HG03575 (cell line): ENCODE measurements at regions not wholly inside any gene's neighbourhood (a gene's known extent, or its start where the extent isn't known, plus 50 kb on each side); places are given as distances from the start of the nearest gene placed in this dataset.

ENCODE experiments used
- ATAC-seq: cut with Tn5 transposase; IDR thresholded peaks from one replicate; pipeline ENCODE4 v1.9.1; 2021; ENCODE audit not compliant: unreplicated experiment, insufficient number of reproducible peaks, low FRiP score; ENCODE audit errors: extremely low read depth

DNA sequence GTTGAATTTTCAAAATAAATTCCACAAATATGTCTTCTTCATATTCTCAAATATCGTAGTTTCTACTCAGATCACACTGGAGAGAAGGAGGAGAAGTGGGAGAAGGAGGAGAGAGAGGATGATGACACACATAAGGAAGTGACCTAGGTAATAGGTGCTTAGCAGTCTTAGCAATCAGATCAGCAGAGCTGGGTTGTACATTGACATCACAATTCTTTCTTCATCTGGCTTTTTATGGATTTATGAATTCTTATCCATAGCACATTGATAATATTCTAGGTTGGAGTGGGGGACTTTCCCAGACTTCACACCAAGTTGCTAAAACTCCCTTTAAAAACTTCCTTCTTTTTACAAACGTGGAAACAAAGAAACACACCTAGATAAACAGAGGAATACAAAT lies 86.9 kb downstream of the FGF9 start:
- ATAC-seq, result no peak

DNA sequence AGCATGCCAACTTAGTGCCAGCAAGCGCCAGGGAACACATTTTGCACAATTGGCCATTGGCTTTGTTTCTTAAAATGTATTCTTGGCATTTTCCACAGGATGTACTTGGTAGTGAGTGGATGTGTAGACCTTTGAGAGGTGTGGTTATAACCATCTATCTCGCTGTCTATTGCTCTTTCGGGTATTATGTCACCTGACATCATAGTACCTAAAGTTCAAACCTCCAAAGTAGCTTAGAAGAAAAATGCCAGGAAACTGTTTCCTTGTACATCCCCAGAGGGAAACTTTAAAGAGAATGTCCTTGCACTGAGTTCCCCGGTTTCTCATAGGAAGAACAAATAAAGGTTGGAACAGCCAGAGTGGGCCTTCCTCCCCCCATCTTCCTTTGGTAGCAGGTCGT lies 87.6 kb downstream of the FGF9 start:
- ATAC-seq, result no peak

DNA sequence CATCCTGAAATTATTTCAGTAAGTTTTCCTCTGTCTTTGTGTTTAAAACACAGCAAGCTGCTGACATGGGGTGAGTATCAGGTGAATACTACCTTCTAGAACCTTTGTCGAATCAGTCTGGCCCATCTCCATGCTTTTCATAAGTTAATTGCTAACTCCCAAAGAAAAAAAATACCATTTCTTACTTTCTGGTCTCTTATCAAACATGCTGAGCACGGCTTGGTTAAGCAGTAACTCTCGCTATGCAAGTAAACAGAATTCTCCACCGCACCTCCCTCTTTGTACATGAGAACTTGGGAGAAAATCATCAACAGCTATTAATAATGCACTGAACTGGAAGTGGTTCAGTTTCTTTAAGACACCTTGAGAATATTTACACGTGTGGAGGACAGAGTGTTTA lies 88.6 kb downstream of the FGF9 start:
- no peak for ATAC-seq

DNA sequence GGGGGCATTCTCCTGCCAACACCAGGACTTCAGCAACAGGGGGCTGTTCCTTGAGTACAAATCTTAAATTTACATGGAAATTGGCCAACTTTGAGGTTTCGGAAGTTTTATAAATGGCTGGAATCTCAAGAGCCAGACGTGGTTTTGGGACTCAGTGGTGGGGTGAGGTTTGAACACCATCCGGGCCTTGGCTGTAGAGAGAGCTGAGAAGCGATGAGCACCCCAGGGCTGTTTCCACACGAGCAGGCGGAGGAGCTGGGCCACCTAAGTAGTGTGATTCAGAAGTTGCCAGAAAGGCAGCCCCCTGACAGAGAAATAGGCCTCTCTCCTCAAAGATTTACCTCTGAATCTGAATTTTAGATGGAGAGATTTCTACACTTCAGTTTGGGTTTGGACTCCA lies 89.0 kb downstream of the FGF9 start:
- no peak for ATAC-seq

DNA sequence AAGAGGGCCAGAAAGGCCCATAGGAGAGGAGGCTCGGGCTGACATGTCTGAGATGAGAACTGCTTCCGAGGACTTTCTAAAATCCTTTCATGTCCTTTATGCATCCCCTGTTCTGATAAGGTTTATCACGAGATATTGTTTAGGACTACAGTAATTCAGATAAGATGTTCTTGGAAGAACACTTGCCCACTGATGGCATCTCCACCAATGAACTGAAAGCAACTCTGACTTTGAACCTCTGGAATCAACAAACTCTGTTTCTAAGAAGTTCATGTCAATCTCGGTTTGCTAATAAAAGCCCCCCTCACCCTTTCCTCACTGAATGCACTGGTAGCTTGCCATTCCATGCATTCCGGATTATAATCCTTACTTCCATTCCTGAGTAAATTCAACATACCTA lies 90.9 kb downstream of the FGF9 start:
- no peak for ATAC-seq

DNA sequence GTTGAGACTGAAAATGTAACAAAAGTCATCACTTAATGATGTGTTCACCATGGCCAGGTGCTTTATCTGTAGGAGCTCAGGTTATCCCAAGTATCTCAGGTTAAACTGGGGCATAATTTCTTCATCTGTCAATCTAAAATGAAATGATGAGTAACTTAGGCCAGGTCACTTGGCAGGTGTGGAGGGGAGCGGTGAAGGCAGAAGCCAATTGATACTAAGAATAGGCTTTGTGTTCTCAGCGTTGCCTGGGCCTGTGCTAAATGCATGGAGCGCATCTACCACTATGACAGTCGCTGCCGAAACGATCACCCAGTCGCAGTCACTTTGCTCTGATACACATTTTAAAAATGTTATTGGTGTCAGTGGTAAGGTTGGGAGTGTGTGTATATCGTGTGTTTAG lies 91.6 kb downstream of the FGF9 start:
- no peak for ATAC-seq

DNA sequence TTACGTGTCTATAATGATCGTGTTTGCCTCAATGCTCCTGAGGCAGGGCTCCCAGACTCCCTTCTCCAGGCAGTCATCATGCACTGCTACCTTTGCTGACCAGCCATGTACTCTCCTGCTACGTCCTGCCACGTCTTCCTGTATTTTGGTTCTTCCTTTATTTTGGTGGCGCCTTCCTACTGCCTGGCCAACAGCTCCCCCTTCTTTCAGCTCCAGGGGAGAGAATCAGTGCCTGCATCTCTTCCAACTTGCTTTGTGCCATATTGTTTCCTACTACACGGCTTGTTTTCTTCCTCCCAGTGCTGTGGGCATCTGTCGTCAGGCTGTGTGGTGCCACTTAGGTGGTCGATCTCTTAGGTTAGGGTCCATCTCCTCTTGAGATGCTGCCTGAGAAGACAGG lies 96.2 kb downstream of the FGF9 start:
- ATAC-seq, result no peak

DNA sequence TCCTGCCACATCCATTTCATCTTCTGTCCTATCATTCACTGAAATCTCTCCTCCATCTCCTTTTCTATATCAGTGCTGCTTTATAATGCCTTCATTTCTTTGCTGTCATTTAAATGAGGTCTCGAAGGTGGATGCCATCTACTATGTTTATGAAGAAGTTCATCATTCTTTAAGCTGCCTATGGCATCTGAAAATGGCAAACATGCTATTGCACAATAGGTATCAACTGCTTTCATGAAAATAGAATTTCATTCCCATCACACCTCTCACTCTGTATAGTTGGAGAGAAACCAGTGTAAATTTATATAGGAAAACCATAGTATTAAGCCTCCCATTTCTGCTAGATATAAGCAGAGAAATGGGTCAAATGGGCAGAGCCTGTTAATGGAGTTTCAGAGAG lies 100.2 kb downstream of the FGF9 start:
- ATAC-seq, result no peak

DNA sequence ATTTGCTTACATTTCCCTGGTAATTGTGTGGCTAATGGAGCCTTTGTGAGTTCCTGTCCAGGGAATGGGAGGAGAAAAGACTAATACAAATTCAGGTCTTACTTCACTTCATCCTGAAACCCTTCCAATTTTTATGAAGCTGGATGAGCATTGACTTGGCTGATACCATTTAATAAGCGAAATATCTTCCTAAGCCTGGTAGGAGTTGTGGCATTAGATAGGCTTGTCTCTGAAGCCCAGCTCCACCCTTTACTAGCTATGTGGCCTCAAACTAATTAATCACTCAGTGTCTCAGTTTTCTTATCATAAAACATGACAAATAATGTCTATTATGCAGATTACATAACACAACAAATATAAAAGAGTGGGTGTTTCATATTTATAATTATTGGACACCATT lies 106.3 kb downstream of the FGF9 start:
- ATAC-seq, result no peak

DNA sequence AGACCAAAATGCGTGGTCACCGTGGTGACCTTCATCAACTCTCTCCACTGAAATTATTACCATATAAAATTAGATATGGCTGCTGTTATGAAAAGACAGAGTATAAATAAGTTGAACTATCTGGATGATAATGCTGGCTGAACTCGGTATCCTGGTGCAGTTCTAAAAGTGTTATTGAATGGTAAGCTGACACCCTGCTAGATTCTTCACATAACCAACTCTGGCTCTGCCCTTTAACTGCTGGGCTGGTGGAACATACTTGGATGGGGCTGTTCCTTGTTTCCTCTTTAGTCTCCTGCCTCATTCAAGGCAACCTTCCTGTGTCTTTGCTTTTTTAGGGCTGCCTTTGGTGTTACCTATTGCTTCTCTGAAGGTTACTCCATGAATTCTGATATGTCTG lies 106.9 kb downstream of the FGF9 start:
- ATAC-seq, result no peak

DNA sequence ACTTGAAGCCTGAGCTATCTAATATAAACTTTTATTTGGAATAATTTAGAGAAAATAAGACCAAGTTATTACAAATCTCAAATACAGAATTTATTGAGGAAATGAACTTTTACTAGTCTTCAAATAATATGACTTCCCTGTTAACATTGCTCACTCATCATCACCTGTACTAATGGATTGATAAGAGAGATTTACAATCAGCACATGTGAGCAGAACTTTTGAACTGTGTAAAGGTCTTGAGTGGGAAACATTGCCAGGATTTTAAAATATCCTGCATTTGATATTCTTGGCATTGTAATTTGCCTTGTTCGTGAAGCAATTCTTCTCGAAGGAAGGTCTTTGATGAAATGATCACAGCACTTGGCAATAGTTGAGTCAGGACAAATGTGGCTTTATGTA lies 111.9 kb downstream of the FGF9 start:
- no peak for ATAC-seq

DNA sequence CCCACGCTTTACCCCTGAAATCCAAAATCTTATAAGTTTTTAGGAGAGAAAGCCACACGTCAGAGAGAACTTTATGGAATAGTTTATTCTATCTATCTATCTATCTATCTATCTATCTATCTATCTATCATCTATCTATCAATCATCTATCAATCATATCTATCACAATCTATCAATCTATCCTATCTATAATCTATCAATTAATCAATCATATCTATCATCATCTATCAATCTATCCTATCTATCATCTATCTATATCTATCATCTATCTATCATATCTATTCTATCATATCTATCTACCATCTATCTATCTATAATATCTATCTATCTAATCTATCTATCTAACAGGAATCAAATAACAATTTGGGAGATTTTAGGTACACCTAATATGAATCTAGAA lies 115.1 kb downstream of the FGF9 start:
- ATAC-seq, result no peak

DNA sequence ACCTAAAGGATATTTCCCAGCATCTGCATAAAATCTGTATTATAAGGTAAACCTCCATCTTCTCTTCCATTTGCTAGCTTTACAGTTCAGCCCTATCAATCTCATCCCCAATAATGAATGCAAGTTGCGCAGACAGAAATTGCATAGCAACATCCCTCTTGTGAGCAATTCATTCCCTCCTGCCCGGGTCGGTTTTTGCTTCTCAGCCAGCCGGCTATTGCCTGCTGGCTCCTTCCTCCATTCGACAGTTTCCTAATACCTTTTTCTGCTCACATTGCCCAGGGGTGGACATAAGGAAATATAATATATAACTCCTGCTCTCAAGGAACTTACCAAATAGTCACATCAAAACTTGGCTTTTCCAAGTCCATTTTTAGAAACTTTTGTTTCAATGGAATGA lies 125.2 kb downstream of the FGF9 start:
- ATAC-seq, result no peak

DNA sequence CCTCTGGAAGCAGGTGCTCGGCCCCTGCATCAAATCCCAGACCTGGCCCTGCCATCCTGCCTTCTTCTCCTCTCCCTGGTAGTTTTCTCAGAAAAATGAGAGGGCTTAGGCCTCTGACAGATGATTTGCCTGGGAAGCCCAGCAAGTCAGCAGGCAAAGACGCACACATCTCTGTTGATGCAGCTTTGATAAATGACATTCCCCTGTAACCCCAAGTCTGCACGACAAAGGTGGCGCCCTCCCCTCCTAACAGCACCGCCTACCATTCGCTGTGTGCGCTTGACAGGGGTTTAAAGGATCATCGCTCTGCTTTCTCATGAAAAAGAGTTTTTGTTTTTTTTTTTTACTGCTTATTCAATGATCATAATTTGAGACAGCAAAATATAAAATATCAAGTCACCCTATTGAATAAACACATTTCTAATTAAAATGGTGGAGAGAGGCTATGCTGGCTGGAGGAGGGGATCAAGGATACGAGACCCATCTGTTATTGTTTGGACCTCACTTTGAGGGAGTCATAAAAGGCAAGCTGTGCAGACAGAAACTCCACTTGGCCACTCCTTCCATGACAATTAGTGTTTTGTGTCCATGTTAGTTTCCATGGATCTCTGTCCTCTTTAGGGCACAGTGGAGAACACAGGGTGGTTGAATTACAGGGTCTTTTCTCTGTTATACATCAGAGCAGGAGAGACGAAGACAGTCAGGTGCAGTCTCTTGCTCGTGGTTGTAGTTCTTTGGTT lies 126.1 kb downstream of the FGF9 start:
- no peak for ATAC-seq

DNA sequence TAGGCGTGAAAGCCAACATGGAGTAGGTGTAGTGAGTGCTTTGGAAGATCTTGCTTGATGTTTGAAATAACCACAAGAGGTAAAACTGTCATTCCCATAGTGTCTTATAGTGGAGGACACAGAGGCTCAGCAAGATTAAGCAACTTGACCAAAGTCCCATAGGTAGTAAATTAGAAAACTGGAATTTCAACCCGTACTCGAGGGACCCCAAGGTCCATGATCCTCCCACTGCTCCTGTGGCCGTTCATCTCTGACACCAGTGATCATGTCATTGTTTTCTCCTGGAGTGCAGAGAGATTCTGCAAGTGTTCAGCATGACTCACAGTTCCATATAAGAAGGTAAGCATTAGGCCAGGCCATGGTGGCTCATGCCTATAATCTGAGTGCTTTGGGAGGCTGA lies 126.9 kb downstream of the FGF9 start:
- ATAC-seq, result no peak

DNA sequence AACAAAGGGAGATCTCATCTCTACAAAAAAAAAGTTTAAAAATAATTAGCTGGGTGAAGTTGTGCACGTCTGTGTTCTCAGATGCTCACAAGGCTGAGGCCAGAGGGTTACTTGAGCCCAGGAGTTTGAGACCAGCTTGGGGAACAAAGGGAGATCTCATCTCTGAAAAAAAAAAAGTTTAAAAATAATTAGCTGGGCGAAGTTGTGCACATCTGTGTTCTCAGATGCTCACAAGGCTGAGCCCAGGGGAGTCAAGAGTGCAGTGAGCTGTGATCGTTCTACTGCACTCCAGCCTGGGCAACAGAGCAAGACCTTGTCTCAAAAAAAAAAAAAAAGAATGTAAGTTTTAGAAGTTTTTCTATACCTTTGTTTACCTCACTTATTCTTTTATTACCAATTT lies 127.3 kb downstream of the FGF9 start:
- no peak for ATAC-seq

DNA sequence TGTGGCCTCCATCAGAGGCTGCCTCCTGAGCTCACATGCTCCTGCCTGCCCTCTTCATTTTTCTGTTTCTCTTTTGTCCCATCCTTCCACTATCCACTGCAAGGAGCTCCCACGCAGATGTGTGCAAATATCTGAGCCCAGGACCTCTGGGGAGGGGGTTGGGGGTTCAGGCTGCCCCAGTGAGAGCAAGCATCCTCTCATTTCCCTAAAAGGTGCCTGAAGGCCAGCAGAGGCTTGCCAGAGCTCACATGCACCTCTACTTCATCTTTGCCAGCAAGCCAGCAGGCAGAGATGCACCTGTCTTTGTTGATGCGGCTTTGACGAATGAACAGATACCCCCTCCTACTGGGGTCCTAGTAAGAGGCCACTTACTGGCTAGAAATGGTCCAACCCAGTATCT lies 128.8 kb downstream of the FGF9 start:
- no peak for ATAC-seq

DNA sequence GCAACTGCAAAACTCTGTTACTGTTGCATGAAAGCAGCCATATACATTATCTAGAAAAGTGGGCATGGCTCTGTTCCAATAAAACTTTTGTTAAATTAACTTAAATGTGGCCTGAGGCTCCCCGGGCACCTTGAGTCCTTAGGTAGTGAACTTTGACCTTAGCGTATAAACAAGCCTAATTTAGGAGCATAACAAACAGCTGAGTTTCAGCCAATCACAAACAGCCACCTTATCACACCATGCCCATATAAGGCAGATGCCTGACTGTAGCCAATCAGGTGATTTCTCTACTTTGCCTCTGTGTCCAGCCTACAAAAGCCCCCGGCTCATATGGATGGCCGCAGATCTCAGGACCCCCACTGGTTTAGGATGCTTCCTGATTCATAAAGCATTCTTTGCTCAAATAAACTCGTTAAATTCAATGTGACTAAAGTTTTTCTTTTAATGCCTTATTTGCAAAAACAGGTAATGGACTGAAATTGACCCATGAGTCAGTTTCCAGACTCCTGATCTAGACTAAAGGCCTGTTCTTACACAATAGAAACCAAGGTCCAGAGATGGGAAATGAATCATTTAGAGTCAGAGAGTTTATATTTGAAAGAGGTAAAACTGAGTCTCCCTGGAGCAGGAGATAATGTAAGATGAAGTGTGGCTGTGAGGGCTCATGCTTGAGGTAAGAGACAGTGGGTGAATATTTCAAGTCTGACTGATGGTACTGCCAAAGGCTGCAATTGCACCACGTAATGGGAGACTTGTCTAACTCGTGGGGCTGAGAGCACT lies 130.2 kb downstream of the FGF9 start:
- ATAC-seq, result no peak

DNA sequence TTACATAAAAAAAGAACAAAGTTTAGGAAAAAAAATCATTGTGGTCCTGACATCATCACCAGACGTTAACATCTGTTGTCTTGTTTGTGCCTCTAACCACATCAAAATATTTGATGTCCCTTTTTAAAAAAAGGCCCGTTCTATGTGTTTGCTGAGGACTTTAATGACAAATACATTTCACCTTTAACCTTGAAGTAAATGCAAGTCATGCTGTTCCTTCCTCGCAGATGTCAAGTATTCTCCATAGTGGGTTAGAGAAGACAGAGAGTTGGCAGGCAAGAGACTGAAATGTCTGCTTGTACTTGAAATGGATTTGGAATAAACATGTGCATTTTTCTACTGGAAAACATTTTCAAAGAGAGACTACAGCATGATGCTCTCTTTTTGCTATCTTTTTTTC lies 134.9 kb downstream of the FGF9 start:
- no peak for ATAC-seq

DNA sequence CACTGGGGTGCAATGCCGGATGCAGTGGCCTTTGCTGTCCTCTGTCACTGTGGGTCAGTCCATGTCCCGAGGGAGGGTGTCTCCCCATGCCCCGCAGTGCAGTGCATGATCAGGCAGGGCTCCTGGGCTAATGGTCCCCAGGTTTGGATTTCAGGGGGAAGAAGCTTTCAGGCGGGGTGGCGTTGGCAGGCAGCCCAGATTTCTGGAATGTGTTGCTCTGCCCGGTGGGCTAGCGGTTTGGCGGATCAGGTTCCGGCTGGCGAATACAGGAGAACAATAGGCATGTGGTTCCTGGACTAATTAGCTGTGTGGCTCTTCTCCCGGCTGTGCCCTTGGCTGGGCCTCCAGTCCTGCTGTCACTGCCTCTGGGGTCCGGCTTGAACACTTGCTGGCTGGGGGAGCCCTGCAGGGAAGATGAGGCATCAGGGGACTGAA lies 141.3 kb downstream of the FGF9 start:
- no peak for ATAC-seq

DNA sequence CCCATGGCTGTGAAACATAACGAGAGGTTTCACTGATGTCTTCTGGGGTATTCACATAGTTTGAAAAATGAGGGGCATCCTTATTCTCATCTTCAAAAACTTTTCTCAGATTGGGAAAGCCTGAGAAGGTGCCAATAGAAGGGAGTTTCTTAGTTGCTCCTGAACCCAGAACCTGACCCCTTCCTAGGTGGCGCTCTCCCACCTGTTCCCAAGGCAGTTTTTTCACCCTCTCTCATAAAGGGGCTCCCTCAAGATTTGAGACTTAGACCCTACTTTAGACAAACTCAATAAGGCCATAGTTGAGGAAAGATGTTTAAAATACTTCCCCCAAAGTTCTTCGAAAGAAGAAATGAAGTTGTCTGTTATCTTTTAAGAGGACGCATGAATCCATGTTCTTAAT lies 142.2 kb downstream of the FGF9 start:
- no peak for ATAC-seq
